Left cardiac atrium (tissue), 4 donors: ENCODE measurements at regions not wholly inside any gene's neighbourhood (a gene's known extent, or its start where the extent isn't known, plus 50 kb on each side); places are given as distances from the start of the nearest gene placed in this dataset.

ENCODE experiments used
- ATAC-seq, 2 donors: fragments of 200-7000 bp; cut with Tn5 transposase; one replicate each; pipeline ENCODE4 v1.9.1; 2020; ENCODE audit warnings: mild to moderate bottlenecking in 2 of 2, moderate library complexity in 2 of 2
- DNase-seq: peaks from one replicate; pipeline ENCODE4 v3.0.0-alpha.2; 2020
- intact Hi-C, 2 donors: fragments of 100-400 bp; cut with DNase I; formaldehyde crosslinking; loops; one replicate each; pipeline versions ENCODE4 v1.14.1 to v1.15.1; 2022 to 2023
- donor health status: DM: no; HTN: yes; CAD: no.
- donor health status: DM: no; HTN: yes; CAD: no; lungs with severe emphysema.
- donor health status: DM: yes; HTN: yes; CAD: no.
- donor health status: Dilated cardiomyopathy.

- intact Hi-C loops, result no loop called here
- DNase-seq, result no peak
- no peak for ATAC-seq
Observed at GRCh38 chr3:30503446-30503845, 103.0 kb upstream of the TGFBR2 start.

- no peak for DNase-seq
- ATAC-seq, result no peak
- intact Hi-C loops, result no loop called here
Observed at GRCh38 chr3:30504939-30505338, 101.5 kb upstream of the TGFBR2 start.

- no peak for ATAC-seq
- DNase-seq, result no peak
- intact Hi-C loops, result no loop called here
Observed at GRCh38 chr3:30505866-30506520, 100.4 kb upstream of the TGFBR2 start.

GRCh38 chr3:30508339-30508738 lies 98.1 kb upstream of the TGFBR2 start:
- intact Hi-C loops, result no loop called here

GRCh38 chr3:30510596-30510995 lies 95.8 kb upstream of the TGFBR2 start:
- no peak for DNase-seq
- ATAC-seq, result no peak
- intact Hi-C loops, result loop anchor here in 1 of 2 donors (10.0 kb wide), 1 partner anchor 196 kb away; no protein-coding TSS in a partner anchor

More at GRCh38 chr3:30508339-30508738, 98.1 kb upstream of the TGFBR2 start:
- no peak for DNase-seq
- no peak for ATAC-seq

DNA sequence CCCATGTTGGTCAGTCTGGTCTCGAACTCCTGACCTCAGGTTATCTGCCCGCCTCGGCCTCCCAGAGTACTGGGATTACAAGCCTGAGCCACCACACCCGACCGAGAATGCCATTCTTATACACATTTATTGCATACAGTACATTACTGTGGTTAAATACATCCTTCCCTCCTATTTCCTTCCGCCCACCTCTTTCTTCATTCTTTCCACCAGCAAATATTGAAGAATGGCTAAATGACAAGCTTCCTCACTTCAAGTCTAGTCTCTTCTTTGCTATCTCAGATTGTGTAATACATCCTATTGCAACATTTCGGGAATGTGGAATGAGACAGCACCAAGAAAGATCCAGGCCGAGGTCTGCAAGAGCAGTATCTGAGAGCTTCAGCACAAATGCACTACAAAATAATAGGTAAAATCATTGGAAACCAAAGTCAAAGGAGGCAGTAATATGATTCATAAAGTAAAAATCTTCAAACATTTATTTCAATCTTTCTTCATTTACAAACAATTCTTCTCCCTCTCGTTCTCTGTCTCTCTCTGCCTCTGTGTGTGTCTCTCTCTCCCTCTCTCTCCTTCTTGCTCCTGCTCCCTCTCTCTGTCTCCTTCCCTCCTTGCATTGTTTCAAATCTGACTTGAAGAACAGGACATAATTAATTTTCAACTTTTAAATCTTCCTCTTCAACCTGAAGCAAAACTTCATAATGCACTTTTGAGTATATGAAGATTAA lies 94.7 kb upstream of the TGFBR2 start:
- intact Hi-C loops, result loop anchor here in 1 of 2 donors (10.0 kb wide), 1 partner anchor 197 kb away; no protein-coding TSS in a partner anchor
- peak; percentile 82 to 94 for ATAC-seq
- no peak for DNase-seq

- no peak for DNase-seq
- no peak for ATAC-seq
- intact Hi-C loops, result loop anchor here in 1 of 2 donors (10.0 kb wide), 1 partner anchor 198 kb away; no protein-coding TSS in a partner anchor
Observed at GRCh38 chr3:30512576-30512975, 93.8 kb upstream of the TGFBR2 start.

- ATAC-seq, result no peak
Observed at GRCh38 chr3:30513374-30514152, 92.8 kb upstream of the TGFBR2 start.

GRCh38 chr3:30516238-30516637 lies 90.2 kb upstream of the TGFBR2 start:
- intact Hi-C loops, result loop anchor here in 1 of 2 donors (5.0 to 10.0 kb wide), 2 partner anchors 91 to 201 kb away; partner anchors contain the start of gene TGFBR2
- peak in 1 of 2 donors; percentile 29 for ATAC-seq
- DNase-seq, result no peak

More at GRCh38 chr3:30513374-30514152, 92.8 kb upstream of the TGFBR2 start:
- no peak for DNase-seq
- intact Hi-C loops, result loop anchor here in 1 of 2 donors (10.0 kb wide), 1 partner anchor 199 kb away; no protein-coding TSS in a partner anchor

DNA sequence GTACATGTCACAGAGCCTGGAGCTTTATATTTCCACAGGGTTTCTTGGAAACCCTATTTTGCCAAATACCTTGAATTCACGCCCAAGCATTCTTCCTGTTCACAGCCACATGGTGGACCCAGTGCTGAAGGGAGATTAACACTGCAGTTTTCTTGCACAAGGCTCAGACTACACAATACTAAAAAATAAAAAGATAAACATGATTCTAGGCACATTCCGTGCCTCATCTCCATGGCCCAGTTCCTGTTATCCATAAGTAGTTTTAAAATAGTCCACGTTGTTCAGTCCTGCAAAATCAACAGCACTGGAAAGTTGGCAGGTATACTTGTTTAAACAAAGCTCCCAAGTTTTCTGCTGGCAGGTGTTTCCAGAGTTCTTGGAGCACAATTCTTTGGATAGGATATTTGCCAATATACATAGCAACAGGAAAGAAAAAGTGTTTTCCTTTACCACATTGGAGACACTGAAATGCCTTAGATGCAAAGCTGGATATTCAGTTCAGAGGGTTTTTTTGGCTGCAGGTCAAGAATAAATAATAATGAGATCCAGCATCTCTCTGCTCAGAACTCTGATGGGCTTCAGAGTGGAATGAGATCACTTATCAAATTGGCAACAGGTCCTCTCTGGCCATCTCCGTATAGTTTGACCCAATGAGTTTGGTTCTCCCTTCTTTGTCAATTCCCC lies 88.1 kb upstream of the TGFBR2 start:
- DNase-seq (peak; percentile 43), ATAC-seq (peak; percentile 85 to 92)
- intact Hi-C loops, result loop anchor here in 1 of 2 donors (5.0 to 10.0 kb wide), 2 partner anchors 89 to 204 kb away; partner anchors contain the start of gene TGFBR2

DNA sequence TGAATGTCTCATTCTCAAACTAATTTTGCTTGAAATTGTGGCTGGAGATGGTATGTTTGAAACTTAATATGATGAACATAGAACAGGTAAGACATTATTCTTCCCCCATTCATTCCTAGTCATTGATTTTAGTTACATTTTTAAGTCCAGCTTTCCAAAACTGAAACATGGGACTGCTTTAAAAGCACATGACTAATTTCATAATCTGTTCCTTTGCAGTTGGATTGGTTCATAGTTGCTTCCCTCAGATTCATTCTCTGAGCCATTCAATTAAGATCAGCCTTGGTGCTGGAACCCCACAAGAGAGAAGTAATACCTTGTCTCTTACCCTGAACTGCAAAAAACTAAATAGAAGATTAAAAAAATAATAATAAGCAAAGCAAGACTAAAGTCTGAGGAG lies 87.5 kb upstream of the TGFBR2 start:
- DNase-seq, result no peak
- intact Hi-C loops, result loop anchor here in 1 of 2 donors (5.0 to 10.0 kb wide), 2 partner anchors 88 to 204 kb away; partner anchors contain the start of gene TGFBR2
- peak in 1 of 2 donors; percentile 30 for ATAC-seq

DNA sequence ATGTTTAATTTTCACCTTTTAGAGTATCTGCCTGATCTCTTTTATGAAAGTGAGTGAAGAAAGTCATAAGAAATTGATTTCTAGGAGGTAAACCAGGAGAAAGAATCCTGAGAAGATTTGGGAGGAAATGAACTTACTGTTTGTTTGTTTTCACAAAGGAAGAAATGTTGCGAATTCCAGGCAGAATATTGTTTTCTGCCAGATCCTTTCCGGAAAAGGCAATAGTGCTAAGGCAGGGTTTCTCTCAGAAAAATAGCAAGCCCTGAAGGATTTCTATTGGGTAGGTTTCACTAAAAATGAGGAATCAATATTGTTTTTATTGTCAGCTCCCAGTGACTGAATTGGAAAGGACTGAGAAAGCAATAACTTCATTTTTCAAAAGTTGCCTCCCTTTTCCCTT lies 85.7 kb upstream of the TGFBR2 start:
- intact Hi-C loops, result no loop called here
- no peak for DNase-seq
- no peak for ATAC-seq

DNA sequence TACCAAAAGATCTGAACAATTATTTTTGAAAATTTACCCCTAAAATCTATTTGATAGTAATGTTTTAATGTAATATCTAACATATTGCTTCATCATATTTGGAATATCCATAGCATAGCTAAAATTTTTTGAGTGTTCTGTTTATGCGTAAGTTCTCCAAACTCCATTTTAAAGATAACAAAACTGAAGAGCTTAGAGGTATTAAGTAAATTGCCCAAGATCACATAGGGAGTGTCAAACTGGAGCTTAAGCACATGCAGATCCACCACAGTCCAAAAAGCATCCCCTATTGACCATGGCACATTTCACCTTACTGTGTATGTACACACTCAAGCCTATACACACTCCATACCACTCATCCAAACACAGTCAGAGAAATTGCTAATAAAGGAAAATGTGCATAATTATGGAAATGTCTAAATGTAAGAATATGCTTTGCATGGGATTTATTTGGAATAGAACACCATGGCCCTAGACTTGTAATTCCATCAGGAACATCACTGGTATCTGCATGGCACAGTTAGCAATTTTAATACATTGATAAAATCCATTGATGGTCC lies 85.2 kb upstream of the TGFBR2 start:
- ATAC-seq (no peak), DNase-seq (no peak)
- intact Hi-C loops, result no loop called here

GRCh38 chr3:30522476-30522875 lies 83.9 kb upstream of the TGFBR2 start:
- DNase-seq (no peak), ATAC-seq (no peak)
- intact Hi-C loops, result no loop called here

DNA sequence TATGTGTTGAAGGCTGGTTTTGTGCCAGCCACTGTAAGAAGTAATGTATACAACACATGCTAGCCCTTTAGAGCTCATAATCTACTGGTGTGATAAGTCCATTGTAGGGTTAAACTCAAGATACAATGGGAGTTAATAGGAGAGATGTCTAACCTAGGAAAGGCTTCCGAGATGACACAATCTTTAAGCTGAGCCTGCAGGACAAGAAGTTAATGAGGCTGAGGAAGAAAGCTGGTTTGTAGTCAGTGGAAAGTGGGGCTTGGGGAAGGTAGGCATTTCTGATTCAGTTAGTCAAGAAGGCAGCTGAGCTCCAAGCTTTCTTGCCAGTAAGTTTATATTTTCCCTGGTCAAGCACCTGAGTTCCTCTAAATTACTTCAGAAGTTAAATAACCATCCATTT lies 83.0 kb upstream of the TGFBR2 start:
- no peak for DNase-seq
- no peak for ATAC-seq
- intact Hi-C loops, result no loop called here

- intact Hi-C loops, result no loop called here
- no peak for DNase-seq
- ATAC-seq, result peak; percentile 48 to 55
Observed at GRCh38 chr3:30524357-30525040, 81.9 kb upstream of the TGFBR2 start.

DNA sequence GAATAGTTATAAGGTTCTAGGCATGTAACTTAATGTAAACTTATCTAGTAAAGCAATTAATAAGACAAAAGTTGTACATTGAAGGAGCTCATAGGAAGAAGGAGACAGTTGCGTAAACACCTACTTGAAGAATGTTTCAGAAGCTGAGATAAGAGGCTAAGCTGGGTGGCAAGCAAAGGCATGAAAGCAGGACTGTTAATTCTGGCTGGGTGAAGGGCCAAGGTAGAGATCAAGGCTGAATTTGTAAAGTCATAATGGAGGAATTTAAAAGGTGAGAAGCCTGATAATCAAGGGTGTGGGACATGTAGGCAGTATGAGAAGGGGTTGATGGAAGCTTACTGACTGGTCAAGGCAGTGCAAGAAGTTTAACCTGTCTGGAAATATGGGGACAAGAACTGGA lies 80.4 kb upstream of the TGFBR2 start:
- DNase-seq (no peak), ATAC-seq (peak in 1 of 2 donors; percentile 45)
- intact Hi-C loops, result no loop called here

- intact Hi-C loops, result no loop called here
- ATAC-seq (no peak), DNase-seq (no peak)
Observed at GRCh38 chr3:30527186-30527585, 79.2 kb upstream of the TGFBR2 start.
